SH-SY5Y (cell line): ENCODE measurements at regions not wholly inside any gene's neighbourhood (a gene's known extent, or its start where the extent isn't known, plus 50 kb on each side); places are given as distances from the start of the nearest gene placed in this dataset.

ENCODE experiments used
- GATA2 ChIP-seq: IDR thresholded peaks from 2 replicates; pipeline ENCODE4 v1.6.1; 2011; ENCODE audit warnings: mild to moderate bottlenecking, low read depth, low read length
- GATA3 ChIP-seq: IDR thresholded peaks from 2 replicates; pipeline ENCODE4 v1.6.1; 2011; ENCODE audit warnings: low read depth, mild to moderate bottlenecking, low read length, moderate library complexity

GRCh38 chr17:36673068-36673467 lies 71.7 kb downstream of the MRM1 start:
- TF ChIP-seq GATA2: no peak
- no peak for TF ChIP-seq GATA3
